HL-60 (cell line): ENCODE measurements at regions not wholly inside any gene's neighbourhood (a gene's known extent, or its start where the extent isn't known, plus 50 kb on each side); places are given as distances from the start of the nearest gene placed in this dataset.

Experiments used
- CTCF ChIP-seq: IDR thresholded peaks from one replicate; pipeline ENCODE4 v1.5.1; 2011; ENCODE audit warnings: low read length, control low read depth, inconsistent platforms; ENCODE audit not compliant: insufficient read depth
- GABPA ChIP-seq: IDR thresholded peaks from 2 replicates; pipeline ENCODE4 v1.6.1; 2012; ENCODE audit warnings: low read depth
- POLR2AphosphoS5 ChIP-seq: IDR thresholded peaks from 2 replicates; pipeline ENCODE4 v1.6.1; 2012; ENCODE audit warnings: low read depth

DNA sequence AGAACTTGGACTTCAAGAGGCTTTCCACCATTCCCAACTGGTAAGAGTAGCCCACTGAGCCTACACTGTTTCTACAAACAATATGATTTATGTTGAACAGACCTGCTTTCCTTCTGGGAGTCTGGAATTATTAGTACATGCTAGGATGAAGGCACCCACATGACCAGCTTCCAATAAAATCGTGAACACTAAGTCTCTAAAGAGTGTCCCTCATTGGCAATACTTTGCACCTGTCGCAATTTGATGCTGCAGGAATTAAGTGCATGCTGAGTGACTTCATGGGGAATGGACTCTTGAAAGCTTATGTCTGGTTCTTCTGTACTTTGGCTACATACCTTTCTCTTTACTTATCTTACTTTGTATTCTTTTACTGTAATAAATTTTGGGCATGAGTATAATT lies 305.2 kb upstream of the GHITM start:
- no peak for TF ChIP-seq CTCF
- no peak for TF ChIP-seq GABPA
- no peak for TF ChIP-seq POLR2AphosphoS5
